Ureter (tissue), 1 donor: ENCODE measurements at regions not wholly inside any gene's neighbourhood (a gene's known extent, or its start where the extent isn't known, plus 50 kb on each side); places are given as distances from the start of the nearest gene placed in this dataset.
"Not testable (repeated sequence)": the region's sequence is repeated elsewhere in the genome, so short reads cannot be mapped to it uniquely, and the experiment has no call there.

ENCODE experiments used
- DNase-seq: peaks from one replicate; pipeline ENCODE4 v3.0.0-alpha.2; 2020; ENCODE audit warnings: low spot score
- donor health status: DM: yes; HTN: yes; CAD: no.

- DNase-seq: not testable (repeated sequence)
These were observed 158.3 kb upstream of the POTEB2 start for GRCh38 chr15:21024235-21024987.

GRCh38 chr15:21018176-21018575 is 152.1 kb upstream of the POTEB2 start:
- DNase-seq: not testable (repeated sequence)

- DNase-seq: not testable (repeated sequence)
These were observed 151.2 kb upstream of the POTEB2 start for GRCh38 chr15:21017326-21017725.

DNA sequence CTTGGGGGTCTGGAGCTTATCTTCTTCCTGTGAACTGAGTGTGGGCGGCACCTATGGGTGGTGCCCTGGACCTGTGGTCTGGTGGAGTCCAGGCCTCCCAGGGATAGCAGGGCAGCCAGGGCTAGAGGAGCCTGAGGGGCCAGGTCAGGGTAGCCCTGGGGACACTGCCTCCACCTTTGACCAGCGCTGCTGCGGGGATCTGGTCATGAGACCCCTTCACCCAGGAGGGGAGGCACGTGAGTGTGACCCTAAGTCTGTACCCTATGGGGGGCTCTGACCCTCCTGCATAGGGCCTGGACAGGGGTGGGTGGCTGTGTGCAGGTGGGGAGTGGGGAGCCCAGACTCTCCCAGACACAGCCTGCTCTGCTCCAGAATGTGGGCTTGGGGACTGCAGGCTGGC is 150.5 kb upstream of the POTEB2 start:
- DNase-seq: not testable (repeated sequence)

- not testable (repeated sequence) for DNase-seq
These were observed 149.1 kb upstream of the POTEB2 start for GRCh38 chr15:21015171-21015570.

GRCh38 chr15:21013308-21013707 is 147.2 kb upstream of the POTEB2 start:
- DNase-seq: not testable (repeated sequence)

- DNase-seq: not testable (repeated sequence)
These were observed 143.5 kb upstream of the POTEB2 start for GRCh38 chr15:21009651-21010050.

GRCh38 chr15:21003459-21003858 is 137.3 kb upstream of the POTEB2 start:
- DNase-seq: not testable (repeated sequence)

DNA sequence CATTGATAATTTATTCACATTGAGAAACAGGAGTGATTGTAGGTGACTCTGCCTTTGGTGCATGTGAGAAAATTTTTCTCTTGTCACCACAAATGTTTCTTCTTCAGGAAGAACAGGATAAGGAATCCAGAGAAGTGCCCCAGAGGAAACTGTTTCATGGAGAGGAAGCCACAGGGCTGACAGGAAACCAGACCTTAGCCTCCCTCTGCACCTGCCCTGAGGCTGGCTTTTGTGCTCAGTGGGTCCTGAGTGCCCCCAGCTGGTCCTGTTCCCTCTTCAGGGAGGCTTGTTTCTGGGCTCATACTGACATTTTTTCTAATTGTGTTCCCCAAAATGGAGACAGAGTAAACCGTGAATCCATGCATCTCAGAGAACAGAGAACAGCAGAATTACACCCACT is 135.8 kb upstream of the POTEB2 start:
- not testable (repeated sequence) for DNase-seq

DNA sequence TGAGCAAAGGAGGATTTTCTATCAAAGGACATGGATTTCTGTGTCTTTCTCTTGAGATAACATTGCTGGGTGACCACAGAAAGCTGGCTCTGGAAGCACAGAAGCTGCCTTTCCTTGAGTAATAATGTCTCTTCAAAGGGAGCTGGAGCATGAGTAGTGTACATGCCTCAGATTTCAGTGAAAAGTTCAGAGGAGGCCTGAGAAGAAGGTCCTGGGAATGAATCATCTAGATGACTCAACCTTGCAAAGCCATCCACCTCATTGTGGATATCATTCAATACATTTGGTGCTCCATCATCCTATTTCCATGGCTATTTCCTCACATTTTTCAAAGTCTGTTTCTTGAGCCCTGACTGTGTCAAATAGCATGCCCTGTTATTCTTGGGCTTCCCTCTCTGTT is 125.6 kb upstream of the POTEB2 start:
- not testable (repeated sequence) for DNase-seq

DNA sequence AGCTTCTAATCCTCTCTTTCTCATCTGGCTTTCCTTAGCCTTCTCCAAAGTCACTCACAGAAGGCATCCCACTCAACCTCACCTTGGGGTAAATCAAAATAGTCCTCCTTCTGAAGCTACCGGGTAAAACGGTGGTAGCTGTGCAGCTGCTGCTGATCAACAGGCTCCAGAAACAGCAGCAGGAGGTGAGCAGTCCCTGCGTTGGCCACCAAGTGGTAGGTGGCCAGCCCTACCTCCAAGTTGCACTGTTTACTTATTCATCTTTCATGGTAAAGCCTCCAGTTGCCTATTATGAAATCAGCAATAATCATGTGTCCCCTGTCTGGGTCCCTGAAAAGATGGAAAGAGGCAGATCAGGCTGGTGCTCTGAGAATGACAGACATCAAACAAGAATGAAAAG is 125.1 kb upstream of the POTEB2 start:
- DNase-seq: not testable (repeated sequence)

GRCh38 chr15:20986775-20987174 is 120.7 kb upstream of the POTEB2 start:
- DNase-seq: not testable (repeated sequence)

GRCh38 chr15:20978057-20978456 is 111.9 kb upstream of the POTEB2 start:
- DNase-seq: not testable (repeated sequence)

DNA sequence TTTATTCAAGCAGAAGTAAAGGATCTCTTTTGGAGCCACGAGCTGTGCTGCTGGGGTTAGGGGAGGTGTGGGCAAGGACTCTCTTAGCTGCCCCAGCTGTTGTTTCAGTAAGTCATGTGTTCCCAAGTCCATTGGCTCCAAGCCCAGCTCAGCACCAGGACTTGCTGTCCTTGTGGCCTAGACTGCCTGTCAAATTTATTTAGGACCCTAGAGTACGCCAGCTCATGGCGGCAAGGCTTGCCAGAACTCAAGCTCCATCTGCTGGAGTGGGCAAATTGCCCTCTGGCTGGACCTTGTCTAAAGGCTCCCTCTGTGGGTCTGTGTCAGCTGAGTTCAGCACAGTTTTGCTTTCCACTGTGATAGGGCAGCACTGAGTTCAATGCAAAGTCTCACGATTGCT is 106.6 kb upstream of the POTEB2 start:
- DNase-seq: not testable (repeated sequence)

- not testable (repeated sequence) for DNase-seq
These were observed 93.2 kb upstream of the POTEB2 start for GRCh38 chr15:20959299-20959698.

- DNase-seq: not testable (repeated sequence)
These were observed 63.2 kb upstream of the POTEB2 start for GRCh38 chr15:20929322-20929721.
